Stimulated activated CD4-positive, alpha-beta T cell treated with anti-CD3 and anti-CD28 coated beads, Interleukin-15, amount 100 ng/mL, for 48 hours (primary cell): ENCODE measurements at regions not wholly inside any gene's neighbourhood (a gene's known extent, or its start where the extent isn't known, plus 50 kb on each side); places are given as distances from the start of the nearest gene placed in this dataset.
"Not testable (repeated sequence)": the region's sequence is repeated elsewhere in the genome, so short reads cannot be mapped to it uniquely, and the experiment has no call there.

ENCODE experiments used
- DNase-seq, 2 donors: peaks; one replicate each; pipeline ENCODE4 v3.0.0-alpha.2; 2020; ENCODE audit warnings: low read depth in 2 of 2

DNA sequence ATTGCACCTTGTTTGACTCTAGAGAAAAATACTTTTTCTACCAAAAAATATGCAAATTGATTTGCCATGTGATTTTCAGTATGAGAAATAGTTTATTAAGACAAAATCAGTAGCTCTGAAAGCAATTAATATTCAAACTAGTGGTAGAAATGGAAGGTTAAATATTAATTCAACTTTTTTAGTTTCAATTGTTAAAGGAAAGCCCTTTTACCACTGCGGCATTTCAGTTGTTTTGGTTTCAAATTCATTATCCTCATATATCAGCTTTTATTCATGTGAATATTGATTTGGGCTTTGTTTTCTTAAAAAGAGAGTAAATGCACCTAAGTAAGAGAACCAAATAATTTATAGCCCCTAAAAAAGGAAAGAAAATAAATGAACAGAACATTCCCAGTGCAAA is 660.6 kb upstream of the CHD1 start:
- no peak for DNase-seq

DNA sequence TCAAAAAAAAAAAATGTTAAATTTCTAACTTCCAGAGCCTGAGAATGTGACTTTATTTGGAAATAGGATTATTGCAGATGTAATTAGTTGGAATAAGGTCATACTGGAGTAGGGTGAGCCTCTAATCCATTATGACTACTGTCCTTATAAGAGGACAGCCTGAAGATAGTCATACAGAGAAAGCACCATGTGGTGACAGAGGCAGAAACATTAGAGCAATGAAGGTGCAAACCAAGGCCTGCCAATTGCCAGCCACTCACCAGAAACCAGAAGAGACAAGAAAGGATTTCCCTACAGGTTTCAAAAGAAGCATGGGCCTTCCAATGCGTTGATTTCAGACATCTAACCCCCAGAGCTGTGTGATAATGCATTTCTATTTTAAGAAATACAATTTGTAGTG is 659.2 kb upstream of the CHD1 start:
- no peak for DNase-seq

DNA sequence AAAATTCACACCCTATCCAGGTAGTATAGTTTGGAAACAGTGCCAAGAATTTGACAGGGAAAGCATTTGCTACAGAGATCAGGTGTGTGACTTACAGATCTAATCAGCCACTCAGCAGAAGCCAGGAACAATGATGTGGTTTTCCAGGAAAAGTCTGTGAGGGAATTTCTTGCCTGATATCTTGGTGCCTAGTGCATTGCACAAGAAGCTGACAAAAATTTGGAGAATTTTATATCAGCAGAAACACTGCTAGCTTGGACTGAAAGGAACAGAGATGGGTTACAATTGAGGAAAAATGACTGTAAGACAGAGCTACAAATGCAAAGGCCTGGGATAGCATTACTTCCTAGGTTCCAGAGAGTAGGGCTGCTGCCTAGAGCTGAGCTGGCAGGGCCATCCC is 658.1 kb upstream of the CHD1 start:
- no peak for DNase-seq

DNA sequence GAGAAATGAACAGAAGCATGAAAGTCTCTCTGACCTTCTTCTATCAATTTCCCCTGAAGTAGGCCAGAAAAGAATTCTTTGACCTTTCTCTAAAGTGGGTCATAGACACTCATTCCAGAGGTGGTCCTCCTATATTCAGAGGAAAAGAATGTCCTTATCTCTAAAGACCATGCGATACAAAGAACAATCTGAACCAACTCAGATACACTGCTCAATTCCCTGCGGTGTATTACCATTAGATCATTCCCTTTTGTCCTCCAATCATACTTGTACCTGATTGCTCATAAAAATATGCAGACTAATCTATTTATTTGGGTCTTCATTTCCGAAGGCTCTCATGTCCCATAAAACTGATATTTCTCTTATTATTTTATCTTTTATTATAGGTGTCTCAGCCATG is 652.4 kb upstream of the CHD1 start:
- not testable (repeated sequence) for DNase-seq

DNA sequence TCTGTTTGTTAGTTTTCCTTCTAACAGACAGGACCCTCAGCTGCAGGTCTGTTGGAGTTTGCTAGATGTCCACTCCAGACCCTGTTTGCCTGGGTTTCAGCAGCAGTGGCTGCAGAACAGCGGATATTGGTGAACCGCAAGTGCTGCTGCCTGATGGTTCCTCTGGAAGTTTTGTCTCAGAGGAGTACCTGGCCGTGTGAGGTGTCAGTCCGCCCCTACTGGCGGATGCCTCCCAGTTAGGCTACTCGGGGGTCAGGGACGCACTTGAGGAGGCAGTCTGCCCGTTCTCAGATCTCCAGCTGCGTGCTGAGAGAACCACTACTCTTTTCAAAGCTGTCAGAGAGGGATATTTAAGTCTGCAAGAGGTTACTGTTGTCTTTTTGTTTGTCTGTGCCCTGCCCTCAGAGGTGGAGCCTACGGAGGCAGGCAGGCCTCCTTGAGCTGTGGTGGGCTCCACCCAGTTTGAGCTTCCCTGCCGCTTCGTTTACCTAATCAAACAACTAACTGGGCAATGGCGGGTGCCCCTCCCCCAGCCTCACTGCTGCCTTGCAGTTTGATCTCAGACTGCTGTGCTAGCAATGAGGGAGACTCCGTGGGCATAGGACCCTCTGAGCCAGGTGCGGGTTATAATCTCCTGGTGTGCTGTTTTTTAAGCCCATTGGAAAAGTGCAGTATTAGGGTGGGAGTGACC is 634.3 kb upstream of the CHD1 start:
- DNase-seq = not testable (repeated sequence)

DNA sequence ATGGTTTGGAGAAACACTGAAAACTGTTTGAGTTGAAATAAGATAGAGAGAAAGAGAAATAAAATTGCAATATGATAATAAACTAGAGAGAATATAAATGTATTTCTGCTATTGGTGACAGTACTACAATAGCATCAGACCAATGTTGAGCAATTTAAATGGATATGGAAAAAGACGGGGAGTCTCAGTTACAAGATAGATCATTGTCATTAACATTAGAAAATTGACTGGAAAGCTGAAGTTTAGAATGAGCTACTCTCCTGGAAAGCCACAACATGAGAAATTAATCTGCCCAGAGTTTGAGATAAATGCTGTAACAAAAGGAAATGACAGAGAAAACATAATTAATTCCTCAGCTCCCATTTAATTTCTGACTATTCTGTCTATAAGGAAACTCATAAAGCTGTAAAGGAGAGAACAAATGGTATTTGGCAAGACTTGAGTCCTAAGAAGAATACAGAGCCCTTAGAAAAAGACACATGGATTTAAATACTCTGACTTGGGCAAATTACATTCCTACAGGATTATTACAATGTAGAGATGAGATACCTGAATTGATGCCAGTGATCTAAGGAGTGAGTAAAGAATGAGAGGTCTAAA is 624.5 kb upstream of the CHD1 start:
- no peak for DNase-seq

DNA sequence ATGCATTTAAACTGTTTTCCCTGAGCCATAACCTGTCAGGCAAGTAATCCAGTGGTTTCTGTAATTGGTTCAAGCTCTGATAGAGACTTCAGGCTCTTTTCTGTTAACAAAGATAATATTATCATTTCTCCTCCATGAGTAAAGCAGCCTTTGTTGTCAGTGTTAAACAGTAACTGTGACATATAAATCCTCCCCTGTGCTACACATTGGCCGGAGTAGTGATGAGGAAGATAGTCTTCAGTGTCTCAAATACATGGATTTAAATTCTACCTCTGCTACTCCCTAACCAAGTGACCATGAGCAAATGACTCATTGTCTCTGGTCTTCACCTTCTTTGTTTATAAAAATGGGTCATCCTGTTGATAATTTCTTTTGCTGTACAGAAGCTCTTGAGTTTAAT is 615.5 kb upstream of the CHD1 start:
- no peak for DNase-seq

DNA sequence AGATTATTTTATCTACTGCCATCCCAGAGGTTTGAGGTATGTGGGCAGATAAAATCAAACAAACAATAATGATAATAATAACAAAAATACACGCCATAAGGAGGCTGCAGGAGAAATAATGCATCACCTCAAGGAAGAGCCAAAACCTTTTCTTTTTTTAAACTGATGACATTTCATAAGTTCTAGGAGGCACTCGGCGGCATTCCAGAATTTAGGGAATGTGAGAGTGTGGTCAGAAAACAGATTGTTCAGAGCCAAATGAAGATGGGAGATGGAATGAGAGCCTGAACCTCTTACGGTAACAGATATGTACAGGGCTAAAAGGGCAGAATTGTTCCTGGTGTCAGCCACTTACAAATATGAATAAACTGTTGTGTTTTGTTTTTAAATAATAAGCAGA is 615.0 kb upstream of the CHD1 start:
- DNase-seq = no peak

DNA sequence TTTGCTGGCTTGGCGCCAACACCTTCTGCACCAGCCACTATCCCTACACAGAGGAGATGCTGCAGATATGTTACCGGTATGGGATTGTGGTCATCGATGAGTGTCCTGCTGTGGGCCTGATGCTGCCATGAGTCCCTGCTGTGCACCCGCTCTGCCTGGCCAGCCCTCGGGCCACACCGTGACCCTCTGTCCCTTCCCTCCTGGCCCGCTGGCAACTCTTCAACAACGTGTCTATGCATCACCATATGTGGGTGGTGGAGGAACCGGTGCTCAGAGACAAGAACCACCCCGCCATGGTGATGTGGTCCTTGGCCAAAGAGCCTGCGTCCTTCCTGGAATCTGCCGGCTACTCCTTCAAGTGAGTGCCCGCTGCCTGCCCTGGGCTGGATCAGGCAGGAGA is 605.4 kb upstream of the CHD1 start:
- DNase-seq = not testable (repeated sequence)

DNA sequence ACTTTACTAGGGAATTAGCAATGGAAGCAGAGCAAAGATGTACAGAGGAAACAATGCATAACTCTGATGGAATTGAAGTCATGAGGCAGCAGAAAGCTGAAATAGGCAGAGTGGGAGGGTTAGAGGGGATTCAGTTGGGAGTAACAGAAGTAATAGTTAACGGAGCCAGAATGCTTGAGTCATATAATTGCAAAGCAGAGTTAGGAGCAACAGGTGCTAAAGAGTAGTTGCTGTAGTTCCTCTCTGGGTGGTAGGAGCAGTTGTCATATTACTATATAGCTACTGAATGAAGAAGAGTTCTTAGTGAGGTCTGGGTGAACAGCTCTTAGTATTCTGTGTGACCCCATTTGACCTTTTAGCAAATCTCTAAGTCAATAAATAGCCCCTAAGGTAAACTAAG is 592.9 kb upstream of the CHD1 start:
- DNase-seq = not testable (repeated sequence)

DNA sequence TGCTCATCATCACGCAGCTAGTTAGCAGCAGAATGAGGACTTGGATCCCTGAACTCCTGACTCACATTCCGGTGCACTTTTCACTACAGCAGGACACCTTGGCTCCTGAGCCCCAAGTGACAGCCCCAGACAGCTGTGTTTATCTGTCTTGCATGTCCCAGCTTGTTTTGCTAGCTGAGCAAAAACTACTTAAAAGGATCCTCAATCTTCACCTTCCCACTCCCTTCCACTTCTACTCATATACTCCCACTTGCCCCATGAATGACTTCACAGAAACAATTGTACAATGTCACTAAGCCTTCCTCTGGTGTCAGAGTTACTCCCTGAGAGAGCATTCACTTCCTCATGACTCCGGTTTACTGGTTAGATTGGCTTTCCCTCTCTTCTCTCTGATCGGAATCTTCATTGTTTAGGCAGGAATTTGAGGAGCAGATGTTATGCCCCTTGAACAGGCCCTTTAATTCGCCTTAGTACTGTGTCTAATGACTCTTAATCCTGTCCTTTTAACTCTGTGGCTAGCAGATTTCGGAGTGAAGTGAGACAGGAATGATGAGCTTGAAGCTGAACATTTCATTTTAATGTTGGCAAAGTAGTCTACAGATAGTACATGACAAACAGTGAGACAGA is 587.2 kb upstream of the CHD1 start:
- not testable (repeated sequence) for DNase-seq

DNA sequence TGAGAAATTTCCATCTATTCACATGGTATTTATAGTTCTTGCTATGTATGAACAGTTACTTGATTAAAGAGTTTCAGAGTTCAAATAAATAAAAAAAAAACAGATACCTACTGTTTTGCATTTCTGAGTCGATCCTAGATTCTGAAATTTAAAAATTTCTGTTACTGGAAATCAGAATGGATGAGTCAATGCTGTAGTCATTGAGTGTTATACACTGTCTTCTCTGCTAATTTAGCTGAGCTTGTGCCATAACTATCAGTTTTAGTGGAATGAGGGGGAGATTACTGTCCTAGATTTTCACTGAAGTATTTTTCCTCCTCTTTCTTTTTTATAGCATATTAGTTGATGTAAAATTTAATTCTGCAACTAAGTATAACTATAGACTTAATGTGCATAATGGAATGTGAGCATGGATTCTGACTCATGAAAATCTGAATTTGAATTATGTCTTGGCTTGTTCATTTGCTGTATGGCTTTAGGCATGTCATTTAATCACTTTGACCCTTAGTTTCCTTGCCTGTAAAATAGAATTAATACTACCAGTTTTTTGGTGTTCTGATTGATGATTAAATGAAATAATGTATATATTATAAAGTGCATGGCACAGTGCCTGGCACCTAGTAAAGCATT is 581.5 kb upstream of the CHD1 start:
- not testable (repeated sequence) for DNase-seq

DNA sequence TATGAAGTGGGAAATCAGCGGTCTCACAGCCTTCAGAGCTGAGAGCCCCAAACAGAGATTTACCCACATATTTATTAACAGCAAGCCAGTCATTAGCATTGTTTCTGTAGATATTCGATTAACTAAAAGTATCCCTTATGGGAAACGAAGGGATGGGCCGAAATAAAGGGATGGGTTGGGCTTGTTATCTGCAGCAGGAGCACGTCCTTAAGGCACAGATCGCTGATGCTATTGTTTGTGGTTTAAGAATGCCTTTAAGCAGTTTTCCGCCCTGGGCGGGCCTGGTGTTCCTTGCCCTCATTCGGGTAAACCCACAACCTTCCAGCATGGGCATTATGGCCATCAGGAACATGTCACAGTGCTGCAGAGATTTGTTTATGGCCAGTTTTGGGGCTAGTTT is 580.3 kb upstream of the CHD1 start:
- not testable (repeated sequence) for DNase-seq

DNA sequence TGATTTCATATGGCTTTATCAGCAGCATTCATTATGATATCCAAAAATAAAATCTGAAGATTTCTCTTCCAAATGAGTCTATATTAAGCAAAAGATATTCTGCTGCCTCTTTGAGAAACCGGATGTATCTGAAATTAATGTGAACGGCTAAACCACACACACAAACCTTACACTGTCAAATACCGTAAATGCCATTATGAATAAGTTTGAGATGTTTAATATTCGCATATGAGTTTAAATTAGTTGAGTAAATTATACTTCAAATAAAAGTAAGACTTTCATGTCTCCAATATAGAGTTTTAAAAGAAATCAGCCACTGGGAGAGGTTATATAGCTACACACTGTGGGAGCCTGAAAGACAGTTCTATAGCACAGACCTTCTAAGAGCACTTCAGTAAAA is 566.6 kb upstream of the CHD1 start:
- not testable (repeated sequence) for DNase-seq

DNA sequence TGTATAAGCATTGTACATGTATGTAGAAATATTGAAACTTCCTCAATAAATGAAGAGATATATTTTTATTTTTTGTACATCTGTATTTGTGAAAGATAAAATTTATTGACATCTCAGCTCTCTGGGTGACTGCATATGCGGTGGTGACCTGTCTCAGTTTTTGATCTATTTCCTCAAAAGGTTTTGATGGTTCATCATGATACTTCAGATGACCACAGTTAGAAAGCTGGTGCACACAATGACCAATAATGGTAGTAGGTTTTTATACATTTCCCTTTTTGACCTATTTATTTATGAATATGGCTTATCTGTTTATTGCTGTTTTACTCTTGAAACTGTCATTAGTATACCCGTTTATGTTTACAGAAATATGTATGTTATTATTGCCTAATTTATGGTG is 549.6 kb upstream of the CHD1 start:
- DNase-seq = not testable (repeated sequence)

DNA sequence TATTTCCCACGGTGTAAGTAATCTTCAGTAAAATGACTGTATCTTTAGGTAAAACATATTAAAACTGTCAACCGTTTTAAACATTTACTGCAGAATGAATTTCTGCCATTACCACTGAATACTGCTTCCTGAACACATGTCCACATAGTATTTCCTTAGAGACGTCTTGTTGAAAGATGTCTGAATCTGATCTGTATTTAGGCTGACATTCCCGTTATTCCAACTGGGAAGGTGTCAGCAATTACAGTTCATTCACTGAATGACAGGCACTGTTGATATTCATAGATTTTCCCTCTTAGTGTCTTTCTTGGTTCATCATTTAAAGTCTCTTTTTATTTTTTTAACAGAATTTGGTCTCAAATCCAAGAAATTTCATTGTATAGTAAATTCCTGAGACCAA is 544.5 kb upstream of the CHD1 start:
- not testable (repeated sequence) for DNase-seq

DNA sequence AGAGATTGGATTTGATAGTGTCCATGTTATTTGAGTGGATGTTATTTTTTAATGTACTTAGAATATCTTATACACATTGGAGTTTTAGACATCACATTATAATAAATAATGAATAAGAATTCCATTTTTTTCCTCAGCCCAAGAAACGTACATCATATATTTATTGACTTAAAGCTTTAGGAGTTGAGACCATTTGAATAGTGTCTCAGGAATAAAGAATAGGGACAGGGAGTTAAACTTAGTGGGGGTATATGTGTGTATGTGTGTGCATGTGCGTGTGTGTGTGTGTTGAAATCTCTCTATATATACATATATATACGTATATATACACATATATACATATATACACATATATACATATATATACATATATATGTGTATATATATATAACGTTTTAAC is 542.9 kb upstream of the CHD1 start:
- not testable (repeated sequence) for DNase-seq

DNA sequence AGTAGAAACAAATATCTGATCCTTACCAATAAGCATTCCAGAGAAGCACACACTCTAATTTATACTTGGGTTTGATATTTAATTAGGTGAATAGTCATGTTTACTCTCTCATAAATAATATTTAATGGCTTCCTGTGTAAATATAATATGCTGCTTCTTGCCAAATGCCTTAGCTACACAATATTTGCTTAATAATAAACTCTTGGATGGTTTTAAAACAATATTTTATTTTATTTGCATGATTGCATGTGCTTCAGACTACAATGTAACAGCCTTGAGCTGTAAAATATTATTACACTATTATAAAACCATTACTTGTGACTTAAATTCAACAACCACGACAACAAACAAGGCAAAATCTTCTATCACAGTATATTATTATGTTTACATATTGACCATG is 542.4 kb upstream of the CHD1 start:
- not testable (repeated sequence) for DNase-seq

DNA sequence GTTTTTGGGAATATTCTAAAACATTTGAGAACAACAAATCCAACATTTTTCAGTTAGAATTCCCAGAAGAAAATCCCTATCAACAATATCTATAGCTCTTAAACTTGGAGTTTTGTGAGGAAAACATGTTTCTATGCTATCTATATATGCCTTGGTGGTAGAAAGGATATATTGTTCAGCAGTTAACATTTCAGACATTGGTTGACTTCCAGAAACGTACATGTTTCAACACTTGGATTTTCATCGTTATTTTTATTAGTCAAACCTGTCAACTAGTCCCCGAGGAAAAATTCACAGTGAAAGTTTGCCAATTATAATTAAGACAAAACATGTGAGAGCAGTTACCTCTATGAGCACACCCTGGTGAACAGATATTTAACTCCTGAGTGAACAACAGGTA is 541.8 kb upstream of the CHD1 start:
- not testable (repeated sequence) for DNase-seq

DNA sequence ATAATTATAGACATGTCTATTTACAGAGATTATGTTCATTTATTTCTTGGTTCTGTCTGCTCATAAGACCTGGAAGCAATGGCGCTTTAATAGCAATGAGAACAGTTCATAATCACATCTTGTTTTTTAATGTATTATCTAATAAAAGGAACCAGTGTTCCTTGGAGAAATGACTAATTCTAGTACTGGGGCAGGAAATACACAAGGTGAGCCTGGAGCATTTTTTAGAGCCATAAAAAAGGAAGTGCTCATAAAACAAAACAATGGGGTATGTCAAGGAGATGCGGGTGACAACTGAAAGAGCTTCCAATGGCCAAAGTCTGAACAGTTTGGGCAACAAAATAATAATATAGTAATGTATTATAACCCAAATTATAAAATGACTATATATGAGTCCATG is 531.9 kb upstream of the CHD1 start:
- DNase-seq = no peak

DNA sequence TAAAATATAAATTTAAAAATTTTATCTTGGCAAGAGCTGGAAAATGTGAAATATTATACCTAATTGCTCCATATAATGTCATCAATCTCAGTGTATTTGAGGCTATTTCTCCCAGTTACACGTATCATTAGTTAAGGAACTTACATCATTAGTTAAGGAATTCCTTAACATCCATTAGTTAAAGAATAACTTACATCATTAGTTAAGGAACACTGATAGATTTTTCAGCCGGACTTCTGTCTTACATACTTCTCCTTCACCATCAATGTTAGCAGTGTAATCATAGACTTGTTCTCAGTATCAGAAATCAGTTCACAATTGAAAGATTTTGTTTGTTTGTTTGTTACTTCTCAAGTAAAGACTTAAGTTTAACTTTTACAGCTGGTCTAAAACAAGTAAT is 524.4 kb upstream of the CHD1 start:
- no peak for DNase-seq

DNA sequence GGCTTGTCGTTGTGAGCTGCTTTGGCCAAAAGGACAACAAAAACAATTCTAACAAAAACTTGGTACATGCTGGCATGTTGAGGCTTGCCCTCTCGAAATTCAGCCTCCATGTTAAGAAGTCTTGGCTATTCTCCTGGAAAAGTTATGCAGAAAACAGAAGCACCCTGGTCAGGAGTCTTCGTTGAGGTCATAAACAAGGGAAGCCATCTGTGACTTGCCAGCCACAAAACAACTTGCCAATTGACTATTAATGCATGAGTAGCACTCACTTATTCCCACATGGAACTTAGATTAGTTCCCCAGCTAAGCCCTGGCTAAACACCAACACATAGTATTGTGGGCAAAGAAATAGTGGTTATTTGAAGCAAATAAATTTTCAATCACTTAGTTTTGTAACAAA is 521.0 kb upstream of the CHD1 start:
- no peak for DNase-seq

DNA sequence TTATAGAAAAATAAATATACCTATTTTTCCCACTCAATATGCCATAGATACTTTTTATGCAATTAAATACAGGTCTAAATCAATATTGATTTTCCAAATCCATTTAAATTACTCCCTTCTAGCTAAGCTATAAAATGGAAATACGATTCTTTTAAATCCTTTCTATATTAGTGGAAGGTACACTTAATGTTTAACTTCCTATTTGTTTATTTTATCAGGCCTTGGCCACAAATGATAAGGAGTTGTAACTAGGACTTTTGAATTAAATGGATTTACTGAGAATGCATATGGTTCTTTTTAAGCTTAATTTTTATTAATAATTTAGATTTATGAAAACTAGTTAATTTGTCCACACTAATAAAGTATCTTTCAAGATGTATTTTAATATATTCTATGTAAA is 517.0 kb upstream of the CHD1 start:
- no peak for DNase-seq
